Stimulated activated naive CD8-positive, alpha-beta T cell treated with anti-CD3 and anti-CD28 coated beads, Interleukin-15, Interleukin-2, amounts not matched to agents 100 ng/mL and 50 ng/mL, for 24 hours (primary cell): ENCODE measurements at regions not wholly inside any gene's neighbourhood (a gene's known extent, or its start where the extent isn't known, plus 50 kb on each side); places are given as distances from the start of the nearest gene placed in this dataset.
"Not testable (repeated sequence)": the region's sequence is repeated elsewhere in the genome, so short reads cannot be mapped to it uniquely, and the experiment has no call there.

ENCODE experiments used
- H3K27ac Mint-ChIP-seq: one replicate; pipeline ENCODE4 v1.8.0; 2021; ENCODE audit warnings: mild to moderate bottlenecking, mixed read lengths
- H3K27me3 Mint-ChIP-seq: one replicate; pipeline ENCODE4 v1.8.0; 2021; ENCODE audit warnings: mixed read lengths
- H3K36me3 Mint-ChIP-seq: one replicate; pipeline ENCODE4 v1.8.0; 2021; ENCODE audit warnings: low read depth, mixed read lengths
- H3K4me1 Mint-ChIP-seq: one replicate; pipeline ENCODE4 v1.8.0; 2021; ENCODE audit warnings: low read depth, mixed read lengths
- H3K4me3 Mint-ChIP-seq: one replicate; pipeline ENCODE4 v1.8.0; 2021; ENCODE audit warnings: mild to moderate bottlenecking, mixed read lengths
- H3K9me3 Mint-ChIP-seq: one replicate; pipeline ENCODE4 v1.8.0; 2021; ENCODE audit warnings: mixed read lengths

GRCh38 chr9:62817214-62817613 lies 1627.4 kb downstream of the SPATA31A7 start:
- H3K36me3 Mint-ChIP-seq, H3K27me3 Mint-ChIP-seq: not testable (repeated sequence)

GRCh38 chr9:62822185-62822584 lies 1632.3 kb downstream of the SPATA31A7 start:
- H3K27me3 Mint-ChIP-seq, H3K9me3 Mint-ChIP-seq, H3K27ac Mint-ChIP-seq, H3K4me1 Mint-ChIP-seq, H3K36me3 Mint-ChIP-seq, H3K4me3 Mint-ChIP-seq: not testable (repeated sequence)

More at GRCh38 chr9:62817214-62817613, 1627.4 kb downstream of the SPATA31A7 start:
- H3K9me3 Mint-ChIP-seq, H3K4me1 Mint-ChIP-seq, H3K27ac Mint-ChIP-seq, H3K4me3 Mint-ChIP-seq: not testable (repeated sequence)

- peaks cover 12% of the 10 kb centered on the region for H3K27me3 Mint-ChIP-seq
- not testable (repeated sequence) for H3K9me3 Mint-ChIP-seq, H3K4me3 Mint-ChIP-seq, H3K27ac Mint-ChIP-seq, H3K4me1 Mint-ChIP-seq, H3K36me3 Mint-ChIP-seq
Observed at GRCh38 chr9:62827957-62828907, 1638.4 kb downstream of the SPATA31A7 start.

GRCh38 chr9:62830829-62831459 lies 1641.1 kb downstream of the SPATA31A7 start:
- H3K27me3 Mint-ChIP-seq, H3K9me3 Mint-ChIP-seq, H3K27ac Mint-ChIP-seq, H3K4me1 Mint-ChIP-seq, H3K4me3 Mint-ChIP-seq, H3K36me3 Mint-ChIP-seq: not testable (repeated sequence)

GRCh38 chr9:62833323-62834200 lies 1643.7 kb downstream of the SPATA31A7 start:
- not testable (repeated sequence) for H3K27me3 Mint-ChIP-seq, H3K27ac Mint-ChIP-seq, H3K9me3 Mint-ChIP-seq, H3K4me3 Mint-ChIP-seq, H3K36me3 Mint-ChIP-seq, H3K4me1 Mint-ChIP-seq

- H3K27me3 Mint-ChIP-seq, H3K4me1 Mint-ChIP-seq, H3K36me3 Mint-ChIP-seq, H3K9me3 Mint-ChIP-seq, H3K27ac Mint-ChIP-seq: not testable (repeated sequence)
- peak overlapping the region; percentile 56 for H3K4me3 Mint-ChIP-seq
Observed at GRCh38 chr9:62837254-62837911, 1647.5 kb downstream of the SPATA31A7 start.

GRCh38 chr9:62838024-62838718 lies 1648.3 kb downstream of the SPATA31A7 start:
- H3K9me3 Mint-ChIP-seq, H3K36me3 Mint-ChIP-seq, H3K27me3 Mint-ChIP-seq, H3K4me1 Mint-ChIP-seq: not testable (repeated sequence)
- Mint-ChIP-seq H3K4me3 (peak overlapping the region; percentile 79), H3K27ac (peak overlapping the region; percentile 75)

GRCh38 chr9:62839168-62839567 lies 1649.3 kb downstream of the SPATA31A7 start:
- H3K27ac Mint-ChIP-seq, H3K4me1 Mint-ChIP-seq, H3K36me3 Mint-ChIP-seq, H3K27me3 Mint-ChIP-seq, H3K9me3 Mint-ChIP-seq, H3K4me3 Mint-ChIP-seq: not testable (repeated sequence)

GRCh38 chr9:62843145-62843544 lies 1653.3 kb downstream of the SPATA31A7 start:
- peak overlapping the region; percentile 33 for H3K27ac Mint-ChIP-seq
- not testable (repeated sequence) for H3K9me3 Mint-ChIP-seq, H3K27me3 Mint-ChIP-seq, H3K4me3 Mint-ChIP-seq, H3K36me3 Mint-ChIP-seq, H3K4me1 Mint-ChIP-seq

- H3K4me3 Mint-ChIP-seq, H3K27ac Mint-ChIP-seq, H3K4me1 Mint-ChIP-seq, H3K27me3 Mint-ChIP-seq, H3K9me3 Mint-ChIP-seq, H3K36me3 Mint-ChIP-seq: not testable (repeated sequence)
Observed at GRCh38 chr9:62843706-62844290, 1654.0 kb downstream of the SPATA31A7 start.

GRCh38 chr9:62844681-62845185 lies 1654.9 kb downstream of the SPATA31A7 start:
- not testable (repeated sequence) for H3K27me3 Mint-ChIP-seq, H3K27ac Mint-ChIP-seq, H3K9me3 Mint-ChIP-seq, H3K4me1 Mint-ChIP-seq, H3K36me3 Mint-ChIP-seq, H3K4me3 Mint-ChIP-seq

- H3K36me3 Mint-ChIP-seq, H3K4me1 Mint-ChIP-seq, H3K27me3 Mint-ChIP-seq, H3K9me3 Mint-ChIP-seq, H3K4me3 Mint-ChIP-seq, H3K27ac Mint-ChIP-seq: not testable (repeated sequence)
Observed at GRCh38 chr9:62848258-62848657, 1658.4 kb downstream of the SPATA31A7 start.

- not testable (repeated sequence) for H3K9me3 Mint-ChIP-seq, H3K4me1 Mint-ChIP-seq, H3K4me3 Mint-ChIP-seq, H3K36me3 Mint-ChIP-seq, H3K27ac Mint-ChIP-seq
- H3K27me3 Mint-ChIP-seq, result peaks cover 11% of the 10 kb centered on the region
Observed at GRCh38 chr9:62849991-62850390, 1660.2 kb downstream of the SPATA31A7 start.

GRCh38 chr9:62857280-62857679 lies 1667.4 kb downstream of the SPATA31A7 start:
- not testable (repeated sequence) for H3K27ac Mint-ChIP-seq, H3K36me3 Mint-ChIP-seq, H3K9me3 Mint-ChIP-seq, H3K4me3 Mint-ChIP-seq, H3K4me1 Mint-ChIP-seq
- H3K27me3 Mint-ChIP-seq, result peaks cover 21% of the 10 kb centered on the region
